NCI-H1417 (cell line): ENCODE measurements at regions not wholly inside any gene's neighbourhood (a gene's known extent, or its start where the extent isn't known, plus 50 kb on each side); places are given as distances from the start of the nearest gene placed in this dataset.
"Not testable (repeated sequence)": the region's sequence is repeated elsewhere in the genome, so short reads cannot be mapped to it uniquely, and the experiment has no call there.

Experiments
- DNase-seq, 3 experiments: peaks; one replicate each; lab custom pipeline; 2025; lab: John Stamatoyannopoulos, UW

DNA sequence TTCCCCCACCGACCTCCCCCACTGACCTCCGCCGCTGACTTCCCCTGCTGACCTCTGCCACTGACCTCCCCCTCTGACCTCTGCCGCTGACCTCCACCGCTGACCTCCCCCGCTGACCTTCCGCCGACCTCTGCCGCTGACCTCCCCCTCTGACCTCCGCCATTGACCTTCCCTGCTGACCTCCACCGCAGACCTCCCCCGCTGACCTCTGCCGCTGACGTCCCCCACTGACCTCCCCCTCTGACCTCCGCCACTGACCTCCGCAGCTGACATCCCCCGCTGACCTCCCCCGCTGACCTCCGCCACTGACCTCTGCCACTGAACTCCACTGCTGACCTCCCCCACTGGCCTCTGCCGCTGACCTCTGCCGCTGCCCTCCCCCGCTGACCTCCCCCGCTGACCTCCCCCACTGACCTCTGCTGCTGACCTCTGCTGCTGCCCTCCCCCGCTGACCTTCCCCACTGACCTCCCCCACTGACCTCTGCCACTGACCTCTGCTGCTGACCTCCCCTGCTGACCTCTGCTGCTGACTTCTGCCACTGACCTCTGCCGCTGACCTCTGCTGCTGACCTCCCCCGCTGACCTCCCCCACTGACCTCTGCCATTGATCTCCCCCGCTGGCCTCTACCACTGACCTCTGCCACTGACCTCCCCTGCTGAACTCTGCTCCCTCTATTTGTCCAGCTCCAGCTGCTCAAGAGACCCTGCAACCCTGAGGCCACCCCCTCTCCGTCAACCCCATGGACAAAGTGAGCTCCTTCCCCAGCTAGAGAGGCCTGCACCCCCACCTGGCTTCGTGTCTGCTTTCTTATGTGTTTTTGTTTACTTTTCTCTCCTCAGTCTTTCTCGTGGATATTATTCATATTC lies 91.4 kb upstream of the AFDN start:
- no peak for DNase-seq

- peak in 1 of 3 experiments; percentile 35 for DNase-seq
Observed at GRCh38 chr6:167735951-167736288, 90.8 kb upstream of the AFDN start.

DNA sequence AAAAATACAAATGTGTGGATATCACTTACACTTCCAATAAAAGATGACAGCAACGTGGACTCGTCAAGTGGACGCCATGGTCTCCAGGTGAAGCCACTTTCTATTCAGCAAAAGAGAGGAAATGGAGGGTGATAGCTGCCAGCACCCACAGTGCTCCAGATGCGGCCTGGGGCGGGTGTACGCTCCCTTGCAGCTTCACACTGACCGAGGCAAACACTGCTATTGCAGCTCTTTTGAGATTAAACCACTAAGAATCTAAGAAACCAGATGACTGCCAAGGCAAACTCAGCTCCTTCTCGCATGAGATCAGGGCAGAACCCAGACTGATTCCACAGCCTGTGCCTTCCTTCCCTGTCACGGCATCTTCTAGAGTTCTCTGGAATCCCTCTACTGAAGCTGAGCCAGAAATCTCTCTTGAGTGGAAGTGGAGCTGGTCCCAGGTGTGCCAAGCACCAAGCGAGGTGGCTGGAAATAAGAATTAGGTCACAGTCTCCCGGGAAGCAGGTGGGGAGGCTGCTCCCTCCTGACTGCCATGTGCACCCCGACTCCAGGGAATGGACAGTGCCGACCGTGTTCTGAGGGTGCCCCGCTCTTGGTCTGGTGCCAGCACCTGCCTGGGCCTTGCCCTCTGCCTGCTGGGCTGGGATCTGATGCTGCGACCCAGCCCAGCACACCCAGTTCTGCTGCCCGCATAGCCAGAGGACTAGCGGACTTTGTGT lies 90.1 kb upstream of the AFDN start:
- no peak for DNase-seq

DNA sequence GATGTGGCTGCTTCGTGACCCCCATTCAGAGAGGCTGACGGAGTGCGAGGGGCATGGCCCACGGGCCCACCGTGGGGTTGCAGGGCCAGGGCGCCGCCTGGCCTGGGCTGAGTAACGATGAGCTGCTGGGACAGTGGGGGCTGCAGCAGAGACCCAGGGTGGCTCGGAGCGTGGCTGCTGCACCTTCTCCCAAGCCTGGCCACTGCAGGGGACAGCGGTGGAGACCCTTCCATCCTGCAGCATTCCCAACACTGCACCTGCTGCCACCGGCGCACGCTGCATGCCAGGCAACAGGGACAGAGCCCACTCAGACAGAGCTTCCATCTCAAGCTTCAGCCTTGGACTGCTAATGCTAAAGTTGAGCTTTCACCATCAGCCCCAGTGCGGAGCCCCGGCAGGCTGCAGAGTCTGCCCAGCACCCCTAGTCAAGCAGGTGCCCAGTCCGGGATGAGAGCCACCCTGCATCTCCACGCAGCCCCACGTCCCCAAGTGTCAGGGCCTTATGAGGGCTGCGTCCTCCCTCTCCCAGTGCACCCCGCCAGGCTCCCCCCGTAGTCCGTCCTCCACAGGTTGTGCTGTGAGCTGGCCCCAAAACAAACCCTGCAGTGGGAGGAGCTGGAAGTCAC lies 89.4 kb upstream of the AFDN start:
- no peak for DNase-seq

DNA sequence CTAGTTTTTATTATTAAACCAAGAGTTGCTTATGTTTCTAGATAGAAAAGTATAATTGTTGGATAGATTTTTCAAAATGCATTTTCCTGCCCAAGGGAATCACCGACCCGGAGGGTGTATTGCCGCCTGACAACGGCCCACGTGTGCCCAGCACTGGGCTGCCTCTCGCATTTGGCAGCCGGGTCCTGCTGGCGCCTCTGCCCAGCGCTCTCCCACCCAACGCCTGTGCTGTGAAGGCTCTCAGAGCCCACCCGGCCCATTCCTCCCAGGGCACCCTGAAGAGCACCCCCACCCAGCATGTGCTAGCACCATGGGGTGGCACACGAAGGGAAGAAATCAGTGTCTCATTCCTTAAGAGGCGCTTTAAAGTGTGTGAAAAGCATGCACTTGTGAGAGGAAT lies 88.3 kb upstream of the AFDN start:
- DNase-seq = no peak

DNA sequence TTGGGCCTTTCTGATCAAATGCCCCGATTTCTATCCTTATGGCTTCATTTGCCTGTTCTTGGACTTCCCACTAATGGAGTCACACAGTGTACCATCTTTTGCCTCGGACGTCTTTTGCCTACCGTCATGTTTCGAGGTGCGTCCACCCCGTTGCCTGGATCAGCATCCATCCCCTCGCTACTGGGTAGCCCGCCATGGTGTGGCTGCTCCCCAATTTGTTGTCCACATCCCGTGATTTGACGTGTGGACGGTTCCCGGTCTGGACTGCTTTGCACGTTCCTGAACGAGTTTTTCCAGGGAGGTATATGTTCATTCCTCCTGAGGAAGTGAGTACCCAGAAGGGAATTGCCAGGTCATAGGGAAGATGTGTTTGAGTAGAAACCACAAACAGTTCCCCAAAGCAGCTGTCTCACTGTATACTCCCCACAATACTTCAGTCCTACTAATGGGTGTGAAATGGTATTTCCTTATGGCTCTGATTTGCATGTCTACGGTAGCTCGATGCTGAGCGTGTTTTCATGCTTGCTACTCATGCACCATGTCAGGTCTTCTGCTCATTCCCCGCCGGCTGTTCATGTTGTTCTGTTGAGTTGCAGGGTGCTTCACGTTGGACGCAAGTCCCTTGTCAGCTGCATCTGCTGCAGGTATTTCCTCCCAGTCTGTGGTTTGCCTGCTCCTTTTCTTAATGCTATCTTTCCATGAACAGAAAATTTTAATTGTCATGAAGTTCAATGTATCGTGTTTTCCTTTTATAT lies 86.8 kb upstream of the AFDN start:
- DNase-seq = no peak

GRCh38 chr6:167742719-167743303 lies 83.9 kb upstream of the AFDN start:
- DNase-seq = no peak

- DNase-seq = no peak
Observed at GRCh38 chr6:167744681-167745669, 81.7 kb upstream of the AFDN start.

- DNase-seq = no peak
Observed at GRCh38 chr6:167745670-167746389, 80.9 kb upstream of the AFDN start.

GRCh38 chr6:167746390-167746907 lies 80.3 kb upstream of the AFDN start:
- no peak for DNase-seq

DNA sequence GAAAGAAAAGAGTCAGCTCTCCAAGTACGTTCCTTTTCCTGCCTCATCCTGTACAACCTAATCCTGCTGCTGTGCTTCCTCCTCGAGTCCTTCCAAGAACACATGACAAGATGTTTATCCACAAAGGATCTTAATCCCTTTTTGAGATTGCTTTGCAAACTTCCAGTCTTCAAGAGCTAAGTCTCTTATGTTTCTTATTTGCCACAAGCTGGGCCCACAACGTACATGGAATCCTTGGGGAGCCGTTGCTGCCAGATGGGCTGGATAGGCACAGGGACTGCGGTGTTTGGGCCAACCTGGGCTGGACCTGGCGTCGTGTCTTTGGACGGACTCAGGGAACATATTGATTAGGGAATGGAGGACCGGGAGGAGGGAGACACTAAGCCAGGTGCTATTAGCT lies 79.7 kb upstream of the AFDN start:
- DNase-seq = no peak

DNA sequence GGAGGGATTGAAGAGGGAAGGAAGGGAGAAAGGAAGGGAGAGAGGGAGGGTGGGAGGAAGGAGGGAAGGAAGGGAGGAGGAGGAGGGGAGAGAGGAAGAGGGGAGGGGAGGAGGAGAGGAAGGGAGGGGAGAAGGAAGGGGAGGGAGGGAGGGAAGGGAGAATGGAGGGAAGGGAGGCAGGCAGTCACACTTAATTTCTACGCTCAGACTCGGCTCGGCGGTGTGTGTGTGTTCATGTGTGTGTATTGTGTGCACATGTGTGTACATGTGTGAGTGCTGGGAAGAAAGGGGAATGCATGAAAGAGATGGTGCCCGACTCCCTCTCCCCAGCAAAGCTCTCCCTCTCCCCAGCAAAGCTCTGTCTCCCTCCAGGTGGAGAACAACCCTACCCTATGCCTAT lies 79.1 kb upstream of the AFDN start:
- DNase-seq = no peak

GRCh38 chr6:167748046-167748445 lies 78.7 kb upstream of the AFDN start:
- no peak for DNase-seq

- DNase-seq = no peak
Observed at GRCh38 chr6:167748458-167749379, 78.0 kb upstream of the AFDN start.

GRCh38 chr6:167750956-167751358 lies 75.8 kb upstream of the AFDN start:
- DNase-seq = peak in 2 of 3 experiments; percentile 26 to 64

DNA sequence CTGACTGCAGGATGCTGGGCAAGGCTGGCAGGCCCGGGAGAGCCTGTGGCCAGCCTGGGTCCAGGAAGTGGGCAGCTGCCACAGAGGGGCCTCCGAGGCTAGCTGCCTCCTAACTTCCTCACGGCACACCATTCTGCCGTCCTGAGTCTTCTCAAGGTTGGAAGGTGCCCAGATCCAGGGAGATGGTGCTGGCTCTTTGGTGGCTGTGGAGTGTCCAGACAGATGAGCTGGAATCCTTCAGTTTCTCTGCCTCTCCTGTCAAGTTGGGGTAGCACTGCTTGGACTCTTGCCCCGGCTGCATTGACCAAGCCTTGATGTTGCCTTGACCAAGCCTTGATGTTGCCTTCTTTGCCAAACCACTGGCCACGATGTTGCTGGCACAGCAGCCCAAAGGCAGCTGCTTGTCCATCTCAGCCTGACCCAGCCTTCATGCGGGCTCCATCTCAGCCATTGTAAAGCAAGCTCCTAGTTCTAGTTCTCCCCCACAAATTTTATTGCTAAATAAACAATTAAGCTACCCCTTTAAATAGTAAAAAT lies 75.1 kb upstream of the AFDN start:
- no peak for DNase-seq

- not testable (repeated sequence) for DNase-seq
Observed at GRCh38 chr6:167753281-167753680, 73.4 kb upstream of the AFDN start.

DNA sequence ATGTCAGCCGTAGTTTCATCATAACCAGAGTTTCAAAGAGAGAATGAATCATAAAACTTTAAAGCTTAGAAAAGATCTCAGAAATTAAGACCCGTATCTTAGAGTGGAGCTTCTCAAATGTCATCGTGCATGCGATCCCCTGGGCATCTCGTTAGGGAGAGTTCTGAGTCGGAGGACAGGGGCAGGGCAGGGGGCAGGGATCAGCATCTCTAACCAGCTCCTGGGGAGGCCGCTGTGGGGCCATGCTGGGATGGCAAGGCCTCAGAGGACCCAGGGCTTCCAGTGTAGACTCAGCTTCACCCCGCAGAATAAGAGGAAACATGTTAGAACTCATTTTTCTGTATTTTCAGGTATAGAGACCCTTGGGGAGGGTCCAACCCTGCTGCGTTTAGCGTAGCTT lies 72.0 kb upstream of the AFDN start:
- DNase-seq = no peak
